SK-N-SH (cell line): ENCODE measurements at regions not wholly inside any gene's neighbourhood (a gene's known extent, or its start where the extent isn't known, plus 50 kb on each side); places are given as distances from the start of the nearest gene placed in this dataset.

ENCODE experiments used
- CTCF ChIA-PET: fragments of 300-600, 350-600 bp; formaldehyde crosslinking; extraction: SDS; loops from one replicate; lab custom pipeline; 2021; lab: Yijun Ruan, JAX
- POLR2A ChIA-PET: fragments of 350-600 bp; sonication (Branson Sonifier 250); formaldehyde crosslinking; extraction: SDS; loops from one replicate; lab custom pipeline; 2020; ENCODE audit warnings: antibody characterized with exemption, inconsistent platforms; lab: Yijun Ruan, JAX
- DNase-seq: peaks from one replicate; pipeline ENCODE4 v3.0.0; 2012
- H2AFZ ChIP-seq: fragments of 200-600 bp; sonication (generic); 2 replicates; pipeline ENCODE4 v1.8.1; 2016; ENCODE audit warnings: antibody characterized with exemption, mild to moderate bottlenecking, low read depth
- H3F3A ChIP-seq: fragments of 200-600 bp; sonication (generic); replicated peaks from 2 replicates; pipeline ENCODE3; 2016; ENCODE audit warnings: antibody characterized with exemption, mild to moderate bottlenecking; ENCODE audit not compliant: insufficient read depth
- H3K27ac ChIP-seq, 2 experiments: fragments of 200-500 bp in 1 of 2; fragments of 200-600 bp in 1 of 2; sonication (Bioruptor generic) in 1 of 2; sonication (generic), shearing (Covaris generic) in 1 of 2; 2 replicates each; pipeline versions ENCODE4 v1.5.1 to v1.6.1; 2014 to 2016; ENCODE audit warnings: low read depth in 2 of 2, inconsistent platforms in 1 of 2, low read length in 1 of 2, mild to moderate bottlenecking in 1 of 2, mixed read lengths in 1 of 2
- H3K27me3 ChIP-seq: fragments of 200-600 bp; sonication (generic), shearing (Covaris generic); 2 replicates; pipeline ENCODE4 v1.6.1; 2016; ENCODE audit warnings: mixed run types; ENCODE audit not compliant: insufficient read depth
- H3K36me3 ChIP-seq, 2 experiments: fragments of 200-500 bp in 1 of 2; fragments of 200-600 bp in 1 of 2; sonication (Bioruptor generic) in 1 of 2; sonication (generic) in 1 of 2; replicated peaks in 1 of 2; 2 replicates each; pipeline versions ENCODE3 to v1.5.1; 2014 to 2016; ENCODE audit warnings: low read length in 1 of 2, mild to moderate bottlenecking in 1 of 2; ENCODE audit not compliant: insufficient read depth in 2 of 2, control insufficient read depth in 1 of 2
- H3K4me1 ChIP-seq, 2 experiments: fragments of 200-500 bp in 1 of 2; fragments of 200-600 bp in 1 of 2; sonication (Bioruptor generic) in 1 of 2; sonication (generic), shearing (Covaris generic) in 1 of 2; 2 replicates each; pipeline versions ENCODE4 v1.5.1 to v1.6.1; 2014 to 2016; ENCODE audit warnings: low read depth in 1 of 2, low read length in 1 of 2, mixed run types in 1 of 2; ENCODE audit not compliant: insufficient read depth in 2 of 2, control insufficient read depth in 1 of 2
- H3K4me2 ChIP-seq: fragments of 200-600 bp; sonication (generic), shearing (Covaris generic); 2 replicates; pipeline ENCODE4 v1.6.1; 2017; ENCODE audit warnings: mixed run types
- H3K4me3 ChIP-seq, 2 experiments: fragments of 200-500 bp in 1 of 2; fragments of 200-600 bp in 1 of 2; sonication (Bioruptor generic) in 1 of 2; sonication (generic), shearing (Covaris generic) in 1 of 2; 2 replicates each; pipeline versions ENCODE4 v1.5.1 to v1.8.1; 2014 to 2016; ENCODE audit warnings: low read depth in 2 of 2, inconsistent platforms in 1 of 2, low read length in 1 of 2, mild to moderate bottlenecking in 1 of 2, mixed read lengths in 1 of 2, moderate library complexity in 1 of 2
- H3K79me2 ChIP-seq: fragments of 200-600 bp; sonication (generic); 2 replicates; pipeline ENCODE4 v1.8.1; 2017; ENCODE audit warnings: mild to moderate bottlenecking; ENCODE audit not compliant: insufficient read depth
- H3K9ac ChIP-seq: fragments of 200-600 bp; sonication (generic); 2 replicates; pipeline ENCODE4 v1.6.1; 2017; ENCODE audit warnings: mixed run types
- H3K9me2 ChIP-seq: fragments of 200-600 bp; sonication (generic); 2 replicates; pipeline ENCODE4 v1.6.1; 2017; ENCODE audit warnings: mixed run types
- H3K9me3 ChIP-seq: fragments of 200-600 bp; sonication (generic); 2 replicates; pipeline ENCODE4 v1.6.1; 2017; ENCODE audit warnings: mixed run types, mild to moderate bottlenecking, moderate library complexity
- H4K20me1 ChIP-seq: fragments of 200-600 bp; sonication (generic); 2 replicates; pipeline ENCODE4 v1.6.1; 2017; ENCODE audit warnings: mild to moderate bottlenecking, mixed run types; ENCODE audit not compliant: insufficient read depth
- CHD2 ChIP-seq: fragments of 150-350 bp; IDR thresholded peaks from 2 replicates; pipeline ENCODE4 v1.6.1; 2018; ENCODE audit warnings: low read length; ENCODE audit not compliant: partially characterized antibody
- ELF1 ChIP-seq: IDR thresholded peaks from 2 replicates; pipeline ENCODE4 v1.4.0; 2012
- FOXJ3 ChIP-seq: sonication (generic); formaldehyde crosslinking; IDR thresholded peaks from 2 replicates; pipeline ENCODE4 v1.5.1; 2020; ENCODE audit warnings: mild to moderate bottlenecking, missing genetic modification reagents
- GABPA ChIP-seq: IDR thresholded peaks from 2 replicates; pipeline ENCODE4 v1.4.0; 2012; ENCODE audit warnings: low read depth, mild to moderate bottlenecking
- JUND ChIP-seq: IDR thresholded peaks from 2 replicates; pipeline ENCODE4 v1.4.0; 2012
- MEF2A ChIP-seq: IDR thresholded peaks from 2 replicates; pipeline ENCODE4 v1.4.0; 2012; ENCODE audit warnings: low read depth, borderline replicate concordance
- NFIC ChIP-seq: IDR thresholded peaks from 2 replicates; pipeline ENCODE4 v1.4.0; 2012; ENCODE audit warnings: borderline replicate concordance
- NRF1 ChIP-seq: IDR thresholded peaks from 2 replicates; pipeline ENCODE4 v1.6.1; 2012; ENCODE audit warnings: low read depth, mild to moderate bottlenecking, low read length
- POLR2AphosphoS5 ChIP-seq: IDR thresholded peaks from 2 replicates; pipeline ENCODE4 v1.6.1; 2012; ENCODE audit warnings: low read depth, low read length
- RAD21 ChIP-seq: IDR thresholded peaks from 2 replicates; pipeline ENCODE4 v1.6.1; 2012; ENCODE audit warnings: mild to moderate bottlenecking, low read length
- RFX5 ChIP-seq: IDR thresholded peaks from 2 replicates; pipeline ENCODE4 v1.6.1; 2012; ENCODE audit warnings: mild to moderate bottlenecking, improper control_type of control experiment, low read length
- TAF1 ChIP-seq: IDR thresholded peaks from 2 replicates; pipeline ENCODE4 v1.6.1; 2012; ENCODE audit warnings: low read depth, mild to moderate bottlenecking, low read length, moderate library complexity, borderline replicate concordance
- TEAD4 ChIP-seq: IDR thresholded peaks from 2 replicates; pipeline ENCODE4 v1.4.0; 2012; ENCODE audit warnings: mild to moderate bottlenecking, borderline replicate concordance; ENCODE audit not compliant: insufficient read depth
- YY1 ChIP-seq: IDR thresholded peaks from 2 replicates; pipeline ENCODE4 v1.4.0; 2012; ENCODE audit warnings: low read depth, mild to moderate bottlenecking
- WGBS: methylation state at CpG from one replicate; pipeline ENCODE4 v1.1.6; 2017; ENCODE audit warnings: low lambda C conversion rate; 5-methylcytosine and 5-hydroxymethylcytosine counted together
- TF ChIP-seq, protein P1 (sequence below): fragments of 200-600 bp; sonication (generic); IDR thresholded peaks from 2 replicates; pipeline ENCODE4 v1.6.1; 2017; ENCODE audit warnings: antibody characterized with exemption, mild to moderate bottlenecking, moderate library complexity
- TF ChIP-seq, protein P2 (sequence below): IDR thresholded peaks from 2 replicates; pipeline ENCODE4 v1.4.0; 2012; ENCODE audit warnings: low read depth, borderline replicate concordance
- TF ChIP-seq, protein P3 (sequence below): fragments of 150-350 bp; IDR thresholded peaks from 2 replicates; pipeline ENCODE4 v1.6.1; 2016; ENCODE audit warnings: mild to moderate bottlenecking, low read depth, low read length
- TF ChIP-seq, protein P4 (sequence below): fragments of 150-350 bp; IDR thresholded peaks from 2 replicates; pipeline ENCODE4 v1.6.1; 2017; ENCODE audit warnings: antibody characterized with exemption, low read length, low read depth, borderline replicate concordance
- TF ChIP-seq, protein P5 (sequence below): IDR thresholded peaks from 2 replicates; pipeline ENCODE4 v1.4.0; 2012; ENCODE audit warnings: low read depth, borderline replicate concordance

DNA sequence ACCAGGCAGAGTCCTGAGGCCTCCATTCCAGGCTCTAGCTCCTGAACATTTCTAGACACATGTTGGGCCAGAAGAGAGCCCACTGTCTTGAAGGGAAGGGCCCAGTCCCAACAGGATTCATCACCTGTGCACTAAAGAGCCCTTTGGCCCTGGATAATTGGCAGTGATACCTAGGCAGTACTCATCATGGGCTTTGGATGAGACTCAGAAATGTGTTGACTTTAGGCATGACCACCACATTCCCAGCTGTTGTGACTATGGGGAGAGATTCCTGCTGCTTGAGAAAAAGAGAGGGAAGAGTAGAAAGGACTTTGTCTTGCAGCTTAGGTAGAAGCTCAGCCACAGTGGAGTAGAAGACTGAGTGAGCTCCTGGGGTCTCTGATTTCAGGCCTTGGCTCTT lies 138.4 kb upstream of the DAPK1 start:
- Histone ChIP-seq H3K4me1 (no peaks in the 10 kb centered on the region), H3K9me2 (no peaks in the 10 kb centered on the region), H3K4me2 (no peak overlapping the region), H3K9ac (no peak overlapping the region), H3K27ac (no peak overlapping the region), H3F3A (no peaks in the 10 kb centered on the region), H3K4me3 (no peak overlapping the region), H3K9me3 (no peaks in the 10 kb centered on the region), H2AFZ (no peak overlapping the region), H3K79me2 (no peaks in the 10 kb centered on the region), H4K20me1 (no peaks in the 10 kb centered on the region), H3K36me3 (no peaks in the 10 kb centered on the region), H3K27me3 (no peaks in the 10 kb centered on the region)
- CTCF ChIA-PET: no interaction called here
- TF ChIP-seq RFX5 (no peak), TEAD4 (no peak), MEF2A (no peak), RAD21 (no peak), GABPA (no peak), ELF1 (no peak), POLR2AphosphoS5 (no peak), NFIC (no peak), FOXJ3 (CRISPR knock-in tag) (no peak)
- TF ChIP-seq, protein P1, sequence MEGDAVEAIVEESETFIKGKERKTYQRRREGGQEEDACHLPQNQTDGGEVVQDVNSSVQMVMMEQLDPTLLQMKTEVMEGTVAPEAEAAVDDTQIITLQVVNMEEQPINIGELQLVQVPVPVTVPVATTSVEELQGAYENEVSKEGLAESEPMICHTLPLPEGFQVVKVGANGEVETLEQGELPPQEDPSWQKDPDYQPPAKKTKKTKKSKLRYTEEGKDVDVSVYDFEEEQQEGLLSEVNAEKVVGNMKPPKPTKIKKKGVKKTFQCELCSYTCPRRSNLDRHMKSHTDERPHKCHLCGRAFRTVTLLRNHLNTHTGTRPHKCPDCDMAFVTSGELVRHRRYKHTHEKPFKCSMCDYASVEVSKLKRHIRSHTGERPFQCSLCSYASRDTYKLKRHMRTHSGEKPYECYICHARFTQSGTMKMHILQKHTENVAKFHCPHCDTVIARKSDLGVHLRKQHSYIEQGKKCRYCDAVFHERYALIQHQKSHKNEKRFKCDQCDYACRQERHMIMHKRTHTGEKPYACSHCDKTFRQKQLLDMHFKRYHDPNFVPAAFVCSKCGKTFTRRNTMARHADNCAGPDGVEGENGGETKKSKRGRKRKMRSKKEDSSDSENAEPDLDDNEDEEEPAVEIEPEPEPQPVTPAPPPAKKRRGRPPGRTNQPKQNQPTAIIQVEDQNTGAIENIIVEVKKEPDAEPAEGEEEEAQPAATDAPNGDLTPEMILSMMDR: no peak
- TF ChIP-seq, protein P2, sequence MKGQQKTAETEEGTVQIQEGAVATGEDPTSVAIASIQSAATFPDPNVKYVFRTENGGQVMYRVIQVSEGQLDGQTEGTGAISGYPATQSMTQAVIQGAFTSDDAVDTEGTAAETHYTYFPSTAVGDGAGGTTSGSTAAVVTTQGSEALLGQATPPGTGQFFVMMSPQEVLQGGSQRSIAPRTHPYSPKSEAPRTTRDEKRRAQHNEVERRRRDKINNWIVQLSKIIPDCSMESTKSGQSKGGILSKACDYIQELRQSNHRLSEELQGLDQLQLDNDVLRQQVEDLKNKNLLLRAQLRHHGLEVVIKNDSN: no peak
- TF ChIP-seq, protein P3, sequence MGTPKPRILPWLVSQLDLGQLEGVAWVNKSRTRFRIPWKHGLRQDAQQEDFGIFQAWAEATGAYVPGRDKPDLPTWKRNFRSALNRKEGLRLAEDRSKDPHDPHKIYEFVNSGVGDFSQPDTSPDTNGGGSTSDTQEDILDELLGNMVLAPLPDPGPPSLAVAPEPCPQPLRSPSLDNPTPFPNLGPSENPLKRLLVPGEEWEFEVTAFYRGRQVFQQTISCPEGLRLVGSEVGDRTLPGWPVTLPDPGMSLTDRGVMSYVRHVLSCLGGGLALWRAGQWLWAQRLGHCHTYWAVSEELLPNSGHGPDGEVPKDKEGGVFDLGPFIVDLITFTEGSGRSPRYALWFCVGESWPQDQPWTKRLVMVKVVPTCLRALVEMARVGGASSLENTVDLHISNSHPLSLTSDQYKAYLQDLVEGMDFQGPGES: no peak
- DNase-seq: no peak
- POLR2A ChIA-PET: no interaction called here

DNA sequence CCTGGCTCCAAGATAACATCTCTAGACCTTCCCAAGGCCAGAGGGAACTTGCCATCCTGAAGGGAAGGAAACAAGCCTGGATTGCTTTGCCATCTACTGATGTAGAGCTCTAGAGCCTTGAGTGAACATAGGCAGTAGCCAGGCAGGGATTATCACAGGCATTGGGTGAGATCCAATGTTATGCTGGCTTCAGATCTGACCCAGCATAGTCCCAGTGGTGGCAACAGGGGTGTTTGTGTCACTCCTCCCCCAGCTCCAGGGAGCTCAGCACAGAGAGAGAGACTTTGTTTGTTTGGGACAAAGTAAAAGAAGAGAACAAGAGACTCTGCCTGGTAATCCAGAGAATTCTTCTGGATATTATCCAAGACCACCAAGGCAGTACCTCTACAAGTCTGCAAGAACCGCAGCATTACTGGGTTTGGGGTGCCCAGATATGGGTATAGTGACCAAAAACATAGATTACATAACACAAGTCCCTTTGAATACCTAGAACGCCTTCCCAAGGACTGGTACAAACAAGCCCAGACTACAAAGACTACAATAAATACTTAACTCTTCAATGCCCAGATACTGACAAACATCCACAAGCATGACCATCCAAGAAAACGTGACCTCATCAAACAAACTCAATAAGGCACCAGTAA lies 137.6 kb upstream of the DAPK1 start:
- CTCF ChIA-PET: no interaction called here
- H3F3A ChIP-seq: no peaks in the 10 kb centered on the region
- no peaks in the 10 kb centered on the region for H3K9me3 ChIP-seq
- H3K9me2 ChIP-seq: no peaks in the 10 kb centered on the region
- H3K27me3 ChIP-seq: no peaks in the 10 kb centered on the region
- no peak overlapping the region for H3K27ac ChIP-seq
- POLR2A ChIA-PET: no interaction called here
- no peak overlapping the region for H3K9ac ChIP-seq
- no peak for DNase-seq
- no peaks in the 10 kb centered on the region for H3K79me2 ChIP-seq
- H3K36me3 ChIP-seq: no peaks in the 10 kb centered on the region
- H3K4me1 ChIP-seq: no peaks in the 10 kb centered on the region
- WGBS: 33% methylated on average over 3 of the region's 3 CpGs
- H3K4me3 ChIP-seq: no peak overlapping the region
- no peak overlapping the region for H2AFZ ChIP-seq
- H3K4me2 ChIP-seq: no peak overlapping the region
- H4K20me1 ChIP-seq: no peaks in the 10 kb centered on the region
- TF ChIP-seq, protein P4, sequence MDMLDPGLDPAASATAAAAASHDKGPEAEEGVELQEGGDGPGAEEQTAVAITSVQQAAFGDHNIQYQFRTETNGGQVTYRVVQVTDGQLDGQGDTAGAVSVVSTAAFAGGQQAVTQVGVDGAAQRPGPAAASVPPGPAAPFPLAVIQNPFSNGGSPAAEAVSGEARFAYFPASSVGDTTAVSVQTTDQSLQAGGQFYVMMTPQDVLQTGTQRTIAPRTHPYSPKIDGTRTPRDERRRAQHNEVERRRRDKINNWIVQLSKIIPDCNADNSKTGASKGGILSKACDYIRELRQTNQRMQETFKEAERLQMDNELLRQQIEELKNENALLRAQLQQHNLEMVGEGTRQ: no peak
- TF ChIP-seq TAF1 (no peak), JUND (no peak), YY1 (no peak), NRF1 (no peak), CHD2 (no peak), NFIC (no peak)
- TF ChIP-seq, protein P5, sequence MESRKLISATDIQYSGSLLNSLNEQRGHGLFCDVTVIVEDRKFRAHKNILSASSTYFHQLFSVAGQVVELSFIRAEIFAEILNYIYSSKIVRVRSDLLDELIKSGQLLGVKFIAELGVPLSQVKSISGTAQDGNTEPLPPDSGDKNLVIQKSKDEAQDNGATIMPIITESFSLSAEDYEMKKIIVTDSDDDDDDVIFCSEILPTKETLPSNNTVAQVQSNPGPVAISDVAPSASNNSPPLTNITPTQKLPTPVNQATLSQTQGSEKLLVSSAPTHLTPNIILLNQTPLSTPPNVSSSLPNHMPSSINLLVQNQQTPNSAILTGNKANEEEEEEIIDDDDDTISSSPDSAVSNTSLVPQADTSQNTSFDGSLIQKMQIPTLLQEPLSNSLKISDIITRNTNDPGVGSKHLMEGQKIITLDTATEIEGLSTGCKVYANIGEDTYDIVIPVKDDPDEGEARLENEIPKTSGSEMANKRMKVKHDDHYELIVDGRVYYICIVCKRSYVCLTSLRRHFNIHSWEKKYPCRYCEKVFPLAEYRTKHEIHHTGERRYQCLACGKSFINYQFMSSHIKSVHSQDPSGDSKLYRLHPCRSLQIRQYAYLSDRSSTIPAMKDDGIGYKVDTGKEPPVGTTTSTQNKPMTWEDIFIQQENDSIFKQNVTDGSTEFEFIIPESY: no peak
- TF ChIP-seq, protein P1: no peak
